Neural crest cell (in vitro differentiated cells): ENCODE measurements at regions not wholly inside any gene's neighbourhood (a gene's known extent, or its start where the extent isn't known, plus 50 kb on each side); places are given as distances from the start of the nearest gene placed in this dataset.

ENCODE experiments used
- DNase-seq: peaks from one replicate; pipeline ENCODE4 v3.0.0; 2021; ENCODE audit warnings: low read depth, mixed read lengths, low spot score
- H3K27ac Mint-ChIP-seq: one replicate; pipeline ENCODE4 v1.8.0; 2021; ENCODE audit warnings: mild to moderate bottlenecking, mixed read lengths; ENCODE audit not compliant: unreplicated experiment
- H3K27me3 Mint-ChIP-seq: 2 replicates; pipeline ENCODE4 v1.8.0; 2021; ENCODE audit warnings: low read depth, mild to moderate bottlenecking, mixed read lengths
- H3K36me3 Mint-ChIP-seq: 2 replicates; pipeline ENCODE4 v1.8.0; 2021; ENCODE audit warnings: low read depth, mild to moderate bottlenecking, mixed read lengths
- H3K4me1 Mint-ChIP-seq: 2 replicates; pipeline ENCODE4 v1.8.0; 2021; ENCODE audit warnings: mixed read lengths
- H3K4me3 Mint-ChIP-seq: one replicate; pipeline ENCODE4 v1.8.0; 2021; ENCODE audit warnings: mild to moderate bottlenecking, mixed read lengths
- H3K9me3 Mint-ChIP-seq: 2 replicates; pipeline ENCODE4 v1.8.0; 2021; ENCODE audit warnings: mixed read lengths
- TF ChIP-seq, protein P1 (sequence below): fragments of 200-600 bp; sonication (generic); conservative IDR thresholded peaks from 2 replicates; pipeline ENCODE4 v1.5.0; 2021; ENCODE audit warnings: antibody characterized with exemption, mild to moderate bottlenecking

DNA sequence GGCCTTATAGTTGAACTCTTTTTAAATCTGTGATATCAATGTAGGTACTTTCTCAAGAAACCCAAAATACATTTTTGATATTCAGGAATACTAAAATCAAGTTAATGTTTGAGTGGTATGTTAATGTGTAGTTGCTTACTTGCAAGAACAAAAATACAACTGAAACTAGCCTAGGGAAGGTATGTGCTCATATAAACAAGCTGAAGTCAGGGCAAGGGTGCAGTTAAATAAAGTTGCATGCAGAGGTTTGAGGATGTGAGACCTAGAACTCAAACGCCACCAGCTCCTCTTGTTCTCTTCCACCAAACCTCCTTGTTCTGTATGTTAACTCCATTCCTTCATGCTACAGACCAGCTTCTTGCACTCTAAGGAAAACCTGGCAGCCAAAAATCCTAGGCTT lies 388.3 kb upstream of the SMIM21 start:
- no peaks in the 10 kb centered on the region for H3K36me3 Mint-ChIP-seq
- no peak overlapping the region for H3K4me3 Mint-ChIP-seq

DNA sequence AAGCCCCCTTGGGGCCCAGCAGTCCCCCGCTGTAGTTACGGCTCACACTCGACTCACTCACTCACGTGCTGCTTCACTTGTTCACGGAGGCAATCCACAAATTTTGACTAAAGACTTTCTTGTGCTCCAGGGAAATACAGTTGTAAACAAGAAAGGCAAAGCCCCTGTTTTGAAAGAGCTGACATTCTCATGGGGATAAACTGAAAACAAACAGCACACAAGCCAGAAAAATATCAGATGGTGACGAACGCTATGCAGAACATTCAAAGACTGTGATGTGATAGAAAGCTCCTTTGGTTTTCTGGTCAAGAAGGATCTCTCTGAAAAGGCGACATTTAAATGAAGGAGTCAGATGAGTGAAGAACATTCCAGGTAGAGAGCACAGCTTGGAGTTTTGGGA lies 385.3 kb upstream of the SMIM21 start:
- TF ChIP-seq, protein P1, sequence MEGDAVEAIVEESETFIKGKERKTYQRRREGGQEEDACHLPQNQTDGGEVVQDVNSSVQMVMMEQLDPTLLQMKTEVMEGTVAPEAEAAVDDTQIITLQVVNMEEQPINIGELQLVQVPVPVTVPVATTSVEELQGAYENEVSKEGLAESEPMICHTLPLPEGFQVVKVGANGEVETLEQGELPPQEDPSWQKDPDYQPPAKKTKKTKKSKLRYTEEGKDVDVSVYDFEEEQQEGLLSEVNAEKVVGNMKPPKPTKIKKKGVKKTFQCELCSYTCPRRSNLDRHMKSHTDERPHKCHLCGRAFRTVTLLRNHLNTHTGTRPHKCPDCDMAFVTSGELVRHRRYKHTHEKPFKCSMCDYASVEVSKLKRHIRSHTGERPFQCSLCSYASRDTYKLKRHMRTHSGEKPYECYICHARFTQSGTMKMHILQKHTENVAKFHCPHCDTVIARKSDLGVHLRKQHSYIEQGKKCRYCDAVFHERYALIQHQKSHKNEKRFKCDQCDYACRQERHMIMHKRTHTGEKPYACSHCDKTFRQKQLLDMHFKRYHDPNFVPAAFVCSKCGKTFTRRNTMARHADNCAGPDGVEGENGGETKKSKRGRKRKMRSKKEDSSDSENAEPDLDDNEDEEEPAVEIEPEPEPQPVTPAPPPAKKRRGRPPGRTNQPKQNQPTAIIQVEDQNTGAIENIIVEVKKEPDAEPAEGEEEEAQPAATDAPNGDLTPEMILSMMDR: no peak
- Mint-ChIP-seq H3K9me3 (peaks cover 3% of the 10 kb centered on the region), H3K36me3 (no peaks in the 10 kb centered on the region), H3K4me3 (no peak overlapping the region), H3K27me3 (no peaks in the 10 kb centered on the region), H3K4me1 (peaks cover 6% of the 10 kb centered on the region), H3K27ac (no peak overlapping the region)
- DNase-seq: no peak

More for the DNA sequence above, 388.3 kb upstream of the SMIM21 start:
- Mint-ChIP-seq H3K9me3 (peaks cover 8% of the 10 kb centered on the region), H3K27ac (no peak overlapping the region), H3K4me1 (peaks cover 3% of the 10 kb centered on the region), H3K27me3 (no peaks in the 10 kb centered on the region)
- no peak for DNase-seq
- TF ChIP-seq, protein P1: no peak

DNA sequence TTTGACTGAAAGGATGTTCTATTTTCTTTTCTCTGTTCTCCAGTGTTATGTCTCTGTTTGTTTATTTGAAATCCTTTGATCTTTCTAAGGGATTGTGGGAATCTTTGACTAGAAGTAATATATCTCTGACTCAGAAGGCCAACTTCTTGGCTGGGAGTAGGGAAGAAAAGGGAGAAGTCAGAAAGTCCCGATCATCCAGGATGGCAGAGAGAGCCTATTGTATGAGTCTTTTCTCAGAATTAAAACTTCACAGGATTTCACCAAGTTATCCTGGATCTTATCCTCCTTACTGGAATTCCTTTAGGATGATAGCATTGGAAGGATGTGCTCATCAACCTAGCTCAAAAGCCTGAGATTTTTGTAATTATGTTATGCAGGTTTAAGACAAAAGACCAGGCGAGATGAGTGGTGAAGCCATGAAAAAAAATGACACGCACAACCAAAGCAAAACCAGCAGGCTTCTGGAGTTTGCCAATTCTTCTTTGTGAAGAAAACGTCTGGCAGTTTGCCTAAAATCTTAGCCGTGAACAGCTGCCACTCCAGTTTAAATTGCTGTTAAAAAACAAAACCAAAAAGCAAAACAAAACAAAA lies 383.6 kb upstream of the SMIM21 start:
- TF ChIP-seq, protein P1: no peak
- H3K9me3 Mint-ChIP-seq: peaks cover 3% of the 10 kb centered on the region
- no peak for DNase-seq
- H3K4me3 Mint-ChIP-seq: no peak overlapping the region
- no peaks in the 10 kb centered on the region for H3K36me3 Mint-ChIP-seq
- H3K27ac Mint-ChIP-seq: no peak overlapping the region
- peaks cover 6% of the 10 kb centered on the region for H3K4me1 Mint-ChIP-seq
- H3K27me3 Mint-ChIP-seq: no peaks in the 10 kb centered on the region

DNA sequence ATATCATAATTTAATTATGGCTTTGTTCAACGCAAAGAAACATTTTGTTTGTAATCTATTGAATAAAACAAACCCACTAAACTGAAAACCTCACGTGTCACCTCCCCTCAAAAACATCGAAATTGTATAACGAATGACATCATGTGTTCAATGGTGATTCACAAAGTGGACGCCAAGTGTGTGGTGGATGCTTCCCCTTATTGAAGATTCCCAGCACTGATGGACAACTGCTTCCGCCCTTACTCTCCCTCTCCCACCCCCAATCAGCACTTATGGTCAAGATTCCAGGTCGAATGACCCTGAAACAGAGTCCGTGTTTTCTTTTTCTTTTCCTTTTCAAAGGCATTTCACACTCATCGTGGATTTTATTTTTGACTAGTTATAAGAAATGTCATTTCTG lies 383.0 kb upstream of the SMIM21 start:
- Mint-ChIP-seq H3K4me3 (no peak overlapping the region), H3K4me1 (peaks cover 6% of the 10 kb centered on the region)

DNA sequence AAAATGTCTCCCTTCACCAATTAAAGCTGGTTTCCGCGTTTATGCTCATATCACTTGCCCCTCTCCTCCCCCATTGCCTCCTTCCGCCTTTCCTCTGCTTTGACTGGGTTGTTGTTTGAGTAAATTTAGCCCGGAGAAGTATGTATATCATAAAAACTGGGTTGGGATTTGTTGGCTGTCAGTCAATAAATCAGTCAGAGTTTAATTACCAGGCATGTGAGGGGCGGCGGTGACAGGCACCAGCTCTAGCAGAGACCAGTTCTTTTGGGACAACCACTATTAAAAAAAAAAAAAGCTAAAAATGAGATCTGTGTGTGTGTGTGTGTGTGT lies 382.4 kb upstream of the SMIM21 start:
- H3K36me3 Mint-ChIP-seq: no peaks in the 10 kb centered on the region
- H3K27me3 Mint-ChIP-seq: no peaks in the 10 kb centered on the region
- no peaks in the 10 kb centered on the region for H3K9me3 Mint-ChIP-seq
- peaks cover 6% of the 10 kb centered on the region for H3K4me1 Mint-ChIP-seq
- H3K4me3 Mint-ChIP-seq: no peak overlapping the region
- DNase-seq: no peak
- TF ChIP-seq, protein P1: no peak
- no peak overlapping the region for H3K27ac Mint-ChIP-seq

More for the DNA sequence above, 383.0 kb upstream of the SMIM21 start:
- TF ChIP-seq, protein P1: no peak
- no peaks in the 10 kb centered on the region for H3K36me3 Mint-ChIP-seq
- peak overlapping the region; percentile 83 for H3K27ac Mint-ChIP-seq
- peaks cover 3% of the 10 kb centered on the region for H3K9me3 Mint-ChIP-seq
- H3K27me3 Mint-ChIP-seq: no peaks in the 10 kb centered on the region
- DNase-seq: no peak
